Fibroblast of skin of right biceps (primary cell): ENCODE measurements at regions not wholly inside any gene's neighbourhood (a gene's known extent, or its start where the extent isn't known, plus 50 kb on each side); places are given as distances from the start of the nearest gene placed in this dataset.
A peak's percentile ranks its signal among the peaks of the same experiment; 100 is the strongest.

ENCODE experiments used
- DNase-seq: peaks from one replicate; pipeline ENCODE4 v3.0.0-alpha.2; 2013

DNA sequence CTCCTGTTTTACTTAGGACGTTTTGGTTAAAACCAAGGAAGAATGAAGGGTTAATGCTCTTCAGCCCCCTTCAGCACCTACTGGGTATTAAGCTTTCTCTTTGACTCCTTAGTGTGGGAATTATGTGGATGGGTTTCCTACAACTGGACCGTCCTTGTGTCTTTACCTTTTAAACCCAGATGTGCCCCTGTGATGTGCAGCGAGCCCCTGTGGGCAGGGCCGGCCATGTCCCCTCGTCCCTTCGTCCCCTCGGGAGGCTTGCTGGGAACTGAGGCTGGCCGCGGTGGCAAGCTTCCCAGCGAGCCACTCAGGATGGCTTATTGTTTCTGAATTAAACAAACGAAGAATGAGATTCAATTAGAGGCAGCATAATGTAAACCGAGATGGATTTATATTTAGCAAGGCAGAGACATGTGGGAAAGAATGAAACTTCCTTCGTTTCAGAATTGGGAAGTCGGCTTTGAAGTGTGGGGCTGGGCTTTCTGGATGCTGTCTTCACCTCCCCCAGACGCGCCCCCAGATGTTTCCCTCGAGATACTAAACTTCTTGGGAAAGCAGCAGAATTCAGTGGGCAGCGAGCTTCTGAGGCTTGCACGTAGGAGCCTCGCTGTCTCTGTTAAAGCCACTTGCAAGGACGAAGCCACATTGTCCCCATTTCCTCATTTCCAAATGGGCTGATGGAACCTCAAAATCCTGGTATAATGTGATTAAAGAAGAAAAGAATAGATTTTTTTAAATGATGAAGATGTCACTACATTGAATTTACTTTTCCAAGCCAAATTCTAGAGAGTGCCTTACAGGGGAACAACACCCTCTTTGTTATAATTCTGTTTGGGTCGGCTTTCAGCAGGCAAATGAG, 146.0 kb downstream of the VAPA start:
- DNase-seq: no peak

GRCh38 chr18:10060469-10060782, 146.6 kb downstream of the VAPA start:
- no peak for DNase-seq

DNA sequence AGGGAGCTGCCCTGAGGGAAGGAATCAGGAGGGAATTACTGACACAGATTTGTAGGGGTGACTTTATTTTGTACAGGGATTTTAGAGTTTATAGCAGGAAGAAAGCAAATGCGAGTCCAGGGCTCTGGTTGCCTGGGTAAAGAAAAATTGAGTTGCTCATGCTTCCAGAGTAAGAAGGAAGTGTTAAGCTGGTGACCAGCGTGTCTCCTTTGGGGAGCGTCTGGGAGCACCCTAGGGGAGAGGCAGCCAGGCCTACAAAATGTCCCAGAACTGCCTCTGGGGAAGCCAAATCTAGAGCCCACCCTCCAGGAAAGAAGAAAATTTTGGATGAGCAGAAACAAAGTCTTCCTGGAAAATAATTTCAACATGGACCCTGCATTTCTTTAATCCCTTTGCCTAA, 147.0 kb downstream of the VAPA start:
- no peak for DNase-seq

DNA sequence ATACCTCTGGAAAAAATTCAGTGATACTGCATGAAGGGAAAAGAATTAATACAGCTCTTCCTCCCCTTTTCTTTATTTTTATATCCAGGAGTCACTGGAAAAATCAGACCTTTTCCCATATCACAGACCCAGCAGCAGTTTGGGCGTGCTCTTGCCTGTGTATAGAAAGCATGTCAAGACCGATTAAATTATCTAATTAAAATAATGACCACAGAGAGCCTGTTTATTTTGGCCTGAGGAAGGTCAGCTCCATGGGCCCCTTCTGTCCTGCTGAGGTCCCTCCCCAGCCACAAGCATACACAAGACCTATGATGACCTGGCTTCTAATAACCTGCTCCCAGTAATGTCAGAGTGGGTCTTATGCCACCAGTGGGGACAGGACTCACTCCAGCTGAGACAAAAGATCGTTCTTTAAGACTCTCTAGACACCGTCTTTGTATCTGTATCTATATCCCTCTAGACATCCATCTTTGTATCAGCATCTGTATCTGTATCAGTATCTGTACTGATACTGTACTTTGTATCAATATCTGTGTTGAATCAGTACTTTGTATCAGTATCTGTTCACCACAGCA, 147.8 kb downstream of the VAPA start:
- DNase-seq: no peak

DNA sequence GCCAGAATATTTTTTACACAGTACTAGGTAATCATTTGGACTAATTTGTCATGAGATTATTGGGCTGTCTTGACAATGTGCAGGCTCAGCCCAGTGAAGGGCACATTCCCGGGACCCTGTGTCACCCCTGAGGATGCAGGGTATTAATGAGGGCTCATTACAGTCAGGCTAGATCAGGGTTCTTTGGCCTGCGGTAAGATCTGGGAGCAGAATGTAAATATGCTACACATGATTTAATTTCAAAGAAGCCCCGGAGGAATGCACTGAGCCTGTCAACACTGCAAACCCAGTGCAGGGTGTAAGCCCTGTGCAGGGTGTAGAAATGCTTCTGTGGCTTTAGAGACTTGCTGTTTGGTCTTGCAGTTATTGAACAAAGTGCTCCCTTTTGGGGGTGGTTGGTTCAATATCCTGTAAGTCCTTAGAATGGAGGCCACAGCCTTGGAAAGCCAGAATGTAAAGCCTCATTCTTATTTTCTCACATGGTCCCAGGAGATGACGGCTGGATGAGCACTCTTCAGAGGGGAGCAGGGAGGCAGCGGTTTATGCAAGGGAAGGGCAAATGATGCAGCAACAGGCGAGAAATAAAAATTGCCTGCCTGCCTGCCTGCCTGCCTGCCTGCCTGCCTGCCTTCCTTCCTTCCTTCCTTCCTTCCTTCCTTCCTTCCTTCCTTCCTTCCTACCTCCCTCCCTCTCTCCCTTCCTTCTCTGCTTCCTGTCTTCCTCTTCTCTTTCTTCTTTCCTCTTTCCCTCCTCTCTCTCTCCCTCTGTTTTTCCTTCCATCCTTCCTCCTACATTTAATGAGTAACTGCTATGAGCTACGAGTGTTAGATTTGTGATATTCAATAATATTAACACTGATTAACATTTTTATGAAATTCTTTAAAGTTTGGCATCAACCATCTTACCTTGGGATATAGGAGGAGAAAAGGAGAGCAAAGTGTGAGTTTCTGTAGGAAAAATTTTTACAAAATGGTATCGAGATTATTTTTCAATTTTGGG, 148.8 kb downstream of the VAPA start:
- DNase-seq: peak; percentile 90

GRCh38 chr18:10063489-10063888, 149.7 kb downstream of the VAPA start:
- no peak for DNase-seq

DNA sequence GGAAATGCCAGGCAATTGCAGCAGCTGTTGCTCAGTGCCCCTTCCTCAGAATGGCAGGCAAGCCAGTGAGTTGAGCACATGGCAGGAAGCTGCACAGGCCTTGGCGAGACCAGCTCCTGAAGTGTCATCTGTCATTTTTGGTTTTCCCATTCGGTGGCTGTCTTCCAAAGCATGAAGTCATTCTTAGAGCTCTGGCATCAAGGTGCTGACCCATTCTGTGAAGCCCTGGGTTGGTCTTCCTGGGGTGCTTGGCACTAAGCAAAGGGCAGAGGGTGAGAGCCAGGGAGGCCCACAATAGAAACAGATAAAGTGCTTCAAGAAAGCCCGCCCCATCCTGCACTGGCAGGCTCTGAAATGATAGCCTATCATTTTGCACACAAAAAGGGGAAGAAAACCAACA, 150.5 kb downstream of the VAPA start:
- no peak for DNase-seq

- DNase-seq: no peak
These were observed 151.5 kb downstream of the VAPA start for GRCh38 chr18:10065296-10065695.

- DNase-seq: no peak
These were observed 154.1 kb downstream of the VAPA start for GRCh38 chr18:10067670-10068659.

GRCh38 chr18:10068766-10069567, 155.2 kb downstream of the VAPA start:
- no peak for DNase-seq

GRCh38 chr18:10070561-10071000, 156.8 kb downstream of the VAPA start:
- no peak for DNase-seq

DNA sequence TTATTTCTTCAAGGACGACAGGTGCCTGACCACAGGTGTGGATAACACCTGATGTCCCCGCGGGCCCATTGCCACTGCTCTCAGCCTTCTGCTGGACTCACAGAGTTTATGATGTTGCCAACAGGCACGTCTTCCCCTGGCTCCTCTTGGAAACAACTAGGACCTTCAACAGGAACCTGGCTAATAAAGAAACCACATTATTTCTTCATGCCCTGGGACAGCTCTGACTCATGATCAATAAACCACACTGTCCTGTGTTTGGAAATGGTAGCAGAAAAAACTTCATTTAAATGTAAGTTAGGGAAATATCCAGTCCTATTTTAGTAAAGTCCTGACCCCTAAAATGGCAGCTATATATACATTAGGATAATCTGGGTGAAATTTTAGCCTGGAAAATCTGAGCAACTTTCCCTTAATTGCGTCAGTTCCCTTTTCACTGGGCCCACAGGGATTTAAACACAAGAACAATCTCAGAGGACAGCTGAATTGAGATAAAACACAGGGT, 158.9 kb downstream of the VAPA start:
- peak; percentile 58 for DNase-seq

DNA sequence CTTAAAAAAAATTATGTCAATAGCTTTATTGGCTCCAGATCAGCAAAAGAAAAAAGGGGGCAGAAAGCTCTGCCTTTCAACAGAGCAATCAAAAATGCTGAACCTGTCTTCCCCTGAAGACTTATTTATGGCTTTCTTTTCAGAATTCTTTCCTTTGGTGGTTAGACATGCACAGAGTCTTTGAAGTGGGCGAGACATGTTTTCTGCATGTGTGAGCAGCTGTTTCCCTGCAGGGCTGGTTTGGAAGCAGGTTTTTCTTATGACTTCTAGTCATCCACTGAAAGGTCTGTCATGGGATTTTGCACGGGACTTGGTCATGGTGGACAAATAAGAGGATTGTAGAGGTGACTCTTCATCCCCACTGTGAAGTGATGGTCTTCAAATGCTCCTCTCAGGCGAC, 160.3 kb downstream of the VAPA start:
- no peak for DNase-seq

GRCh38 chr18:10074728-10075127, 160.9 kb downstream of the VAPA start:
- no peak for DNase-seq

GRCh38 chr18:10076502-10077030, 162.8 kb downstream of the VAPA start:
- DNase-seq: no peak

- DNase-seq: no peak
These were observed 164.2 kb downstream of the VAPA start for GRCh38 chr18:10077986-10078385.

- DNase-seq: no peak
These were observed 166.6 kb downstream of the VAPA start for GRCh38 chr18:10080372-10080771.

GRCh38 chr18:10081492-10081891, 167.7 kb downstream of the VAPA start:
- no peak for DNase-seq

- DNase-seq: peak; percentile 65
These were observed 171.6 kb downstream of the VAPA start for GRCh38 chr18:10085416-10085815.

GRCh38 chr18:10085876-10086275, 172.1 kb downstream of the VAPA start:
- no peak for DNase-seq
